GM12878 (cell line): ENCODE measurements at regions not wholly inside any gene's neighbourhood (a gene's known extent, or its start where the extent isn't known, plus 50 kb on each side); places are given as distances from the start of the nearest gene placed in this dataset.

Experiments used
- E2F4 ChIP-seq: IDR thresholded peaks from 2 replicates; pipeline ENCODE4 v1.6.1; 2012; ENCODE audit warnings: low read depth, low read length, improper control_type of control experiment
- RFX5 ChIP-seq: IDR thresholded peaks from 2 replicates; pipeline ENCODE4 v1.6.1; 2011; ENCODE audit warnings: low read depth, low read length, improper control_type of control experiment
- SUZ12 ChIP-seq: fragments of 200-600 bp; sonication (generic); IDR thresholded peaks from one replicate; pipeline ENCODE4 v1.6.1; 2018; ENCODE audit warnings: antibody characterized with exemption, mild to moderate bottlenecking; ENCODE audit not compliant: unreplicated experiment
- TAF1 ChIP-seq: IDR thresholded peaks from 2 replicates; pipeline ENCODE4 v1.6.1; 2011; ENCODE audit warnings: mild to moderate bottlenecking, low read depth, low read length, borderline replicate concordance
- TF ChIP-seq, protein P1 (sequence below): fragments of 450-650 bp; IDR thresholded peaks from 2 replicates; pipeline ENCODE4 v1.6.1; 2017; ENCODE audit warnings: mild to moderate bottlenecking, moderate library complexity
- TF ChIP-seq, protein P2 (sequence below): fragments of 150-350 bp; IDR thresholded peaks from 2 replicates; pipeline ENCODE4 v1.6.1; 2016; ENCODE audit warnings: low read depth, low read length

GRCh38 chr9:8259028-8259427, 459.4 kb upstream of the DMAC1 start (continued):
- TF ChIP-seq, protein P1, sequence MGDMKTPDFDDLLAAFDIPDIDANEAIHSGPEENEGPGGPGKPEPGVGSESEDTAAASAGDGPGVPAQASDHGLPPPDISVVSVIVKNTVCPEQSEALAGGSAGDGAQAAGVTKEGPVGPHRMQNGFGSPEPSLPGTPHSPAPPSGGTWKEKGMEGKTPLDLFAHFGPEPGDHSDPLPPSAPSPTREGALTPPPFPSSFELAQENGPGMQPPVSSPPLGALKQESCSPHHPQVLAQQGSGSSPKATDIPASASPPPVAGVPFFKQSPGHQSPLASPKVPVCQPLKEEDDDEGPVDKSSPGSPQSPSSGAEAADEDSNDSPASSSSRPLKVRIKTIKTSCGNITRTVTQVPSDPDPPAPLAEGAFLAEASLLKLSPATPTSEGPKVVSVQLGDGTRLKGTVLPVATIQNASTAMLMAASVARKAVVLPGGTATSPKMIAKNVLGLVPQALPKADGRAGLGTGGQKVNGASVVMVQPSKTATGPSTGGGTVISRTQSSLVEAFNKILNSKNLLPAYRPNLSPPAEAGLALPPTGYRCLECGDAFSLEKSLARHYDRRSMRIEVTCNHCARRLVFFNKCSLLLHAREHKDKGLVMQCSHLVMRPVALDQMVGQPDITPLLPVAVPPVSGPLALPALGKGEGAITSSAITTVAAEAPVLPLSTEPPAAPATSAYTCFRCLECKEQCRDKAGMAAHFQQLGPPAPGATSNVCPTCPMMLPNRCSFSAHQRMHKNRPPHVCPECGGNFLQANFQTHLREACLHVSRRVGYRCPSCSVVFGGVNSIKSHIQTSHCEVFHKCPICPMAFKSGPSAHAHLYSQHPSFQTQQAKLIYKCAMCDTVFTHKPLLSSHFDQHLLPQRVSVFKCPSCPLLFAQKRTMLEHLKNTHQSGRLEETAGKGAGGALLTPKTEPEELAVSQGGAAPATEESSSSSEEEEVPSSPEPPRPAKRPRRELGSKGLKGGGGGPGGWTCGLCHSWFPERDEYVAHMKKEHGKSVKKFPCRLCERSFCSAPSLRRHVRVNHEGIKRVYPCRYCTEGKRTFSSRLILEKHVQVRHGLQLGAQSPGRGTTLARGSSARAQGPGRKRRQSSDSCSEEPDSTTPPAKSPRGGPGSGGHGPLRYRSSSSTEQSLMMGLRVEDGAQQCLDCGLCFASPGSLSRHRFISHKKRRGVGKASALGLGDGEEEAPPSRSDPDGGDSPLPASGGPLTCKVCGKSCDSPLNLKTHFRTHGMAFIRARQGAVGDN, result no peak
- TF ChIP-seq, protein P2, sequence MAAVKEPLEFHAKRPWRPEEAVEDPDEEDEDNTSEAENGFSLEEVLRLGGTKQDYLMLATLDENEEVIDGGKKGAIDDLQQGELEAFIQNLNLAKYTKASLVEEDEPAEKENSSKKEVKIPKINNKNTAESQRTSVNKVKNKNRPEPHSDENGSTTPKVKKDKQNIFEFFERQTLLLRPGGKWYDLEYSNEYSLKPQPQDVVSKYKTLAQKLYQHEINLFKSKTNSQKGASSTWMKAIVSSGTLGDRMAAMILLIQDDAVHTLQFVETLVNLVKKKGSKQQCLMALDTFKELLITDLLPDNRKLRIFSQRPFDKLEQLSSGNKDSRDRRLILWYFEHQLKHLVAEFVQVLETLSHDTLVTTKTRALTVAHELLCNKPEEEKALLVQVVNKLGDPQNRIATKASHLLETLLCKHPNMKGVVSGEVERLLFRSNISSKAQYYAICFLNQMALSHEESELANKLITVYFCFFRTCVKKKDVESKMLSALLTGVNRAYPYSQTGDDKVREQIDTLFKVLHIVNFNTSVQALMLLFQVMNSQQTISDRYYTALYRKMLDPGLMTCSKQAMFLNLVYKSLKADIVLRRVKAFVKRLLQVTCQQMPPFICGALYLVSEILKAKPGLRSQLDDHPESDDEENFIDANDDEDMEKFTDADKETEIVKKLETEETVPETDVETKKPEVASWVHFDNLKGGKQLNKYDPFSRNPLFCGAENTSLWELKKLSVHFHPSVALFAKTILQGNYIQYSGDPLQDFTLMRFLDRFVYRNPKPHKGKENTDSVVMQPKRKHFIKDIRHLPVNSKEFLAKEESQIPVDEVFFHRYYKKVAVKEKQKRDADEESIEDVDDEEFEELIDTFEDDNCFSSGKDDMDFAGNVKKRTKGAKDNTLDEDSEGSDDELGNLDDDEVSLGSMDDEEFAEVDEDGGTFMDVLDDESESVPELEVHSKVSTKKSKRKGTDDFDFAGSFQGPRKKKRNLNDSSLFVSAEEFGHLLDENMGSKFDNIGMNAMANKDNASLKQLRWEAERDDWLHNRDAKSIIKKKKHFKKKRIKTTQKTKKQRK, result no peak
- TF ChIP-seq SUZ12, result no peak
- TF ChIP-seq RFX5, result no peak
- no peak for TF ChIP-seq TAF1
- TF ChIP-seq E2F4, result no peak
